Pulmonary artery endothelial cell (primary cell): ENCODE measurements at regions not wholly inside any gene's neighbourhood (a gene's known extent, or its start where the extent isn't known, plus 50 kb on each side); places are given as distances from the start of the nearest gene placed in this dataset.
"Not testable (repeated sequence)": the region's sequence is repeated elsewhere in the genome, so short reads cannot be mapped to it uniquely, and the experiment has no call there.

Source experiments
- DNase-seq: peaks from one replicate; pipeline ENCODE4 v3.0.0-alpha.2; 2011; ENCODE audit warnings: low read depth, low spot score

DNA sequence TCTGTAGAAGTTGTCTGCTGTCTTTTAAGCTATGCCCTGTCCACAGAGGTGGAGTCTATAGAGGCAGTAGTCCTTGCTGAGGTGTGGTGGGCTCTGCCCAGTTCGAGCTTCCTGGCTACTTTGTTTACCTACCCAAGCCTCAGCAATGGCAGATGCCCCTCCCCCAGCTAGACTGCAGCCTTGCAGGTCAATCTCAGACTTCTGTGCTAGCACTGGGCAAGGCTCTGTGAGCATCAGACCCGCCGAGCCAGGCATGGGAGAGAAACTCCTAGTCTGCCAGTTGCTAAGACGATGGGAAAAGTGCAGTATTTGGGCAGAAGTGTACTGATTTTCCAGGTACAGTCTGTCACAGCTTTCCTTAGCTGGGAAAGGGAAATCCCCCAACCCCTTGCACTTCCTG is 694.1 kb upstream of the CDH6 start:
- DNase-seq, result no peak

DNA sequence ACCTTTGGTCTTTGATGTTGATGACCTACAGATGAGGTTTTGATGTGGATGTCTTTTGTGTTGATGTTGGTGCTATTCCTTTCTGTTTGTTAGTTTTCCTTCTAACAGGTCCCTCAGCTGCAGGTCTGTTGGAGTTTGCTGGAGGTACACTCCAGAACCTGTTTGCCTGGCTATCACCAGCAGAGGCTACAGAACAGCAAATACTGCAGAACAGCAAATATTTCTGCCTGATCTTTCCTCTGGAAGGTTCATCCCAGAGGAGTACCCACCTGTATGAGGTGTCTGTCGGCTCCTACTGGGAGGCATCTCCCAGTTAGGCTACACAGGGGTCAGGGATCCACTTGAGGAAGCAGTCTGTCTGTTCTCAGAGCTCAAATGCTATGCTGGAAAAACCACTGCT is 694.5 kb upstream of the CDH6 start:
- no peak for DNase-seq

DNA sequence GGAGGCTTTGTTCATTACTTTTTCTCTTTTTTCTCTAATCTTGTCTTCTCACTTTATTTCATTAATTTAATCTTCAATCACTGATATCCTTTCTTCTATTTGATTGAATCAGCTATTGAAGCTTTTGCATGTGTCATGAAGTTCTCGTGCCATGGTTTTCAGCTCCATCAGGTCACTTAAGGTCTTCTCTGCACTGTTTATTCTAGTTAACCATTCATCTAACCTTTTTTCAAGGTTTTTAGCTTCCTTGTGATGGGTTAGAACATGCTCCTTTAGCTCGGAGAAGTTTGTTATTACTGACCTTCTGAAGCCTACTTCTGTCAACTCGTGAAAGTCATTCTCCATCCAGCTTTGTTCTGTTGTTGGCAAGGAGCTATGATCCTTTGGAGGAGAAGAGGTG is 695.0 kb upstream of the CDH6 start:
- DNase-seq, result not testable (repeated sequence)

DNA sequence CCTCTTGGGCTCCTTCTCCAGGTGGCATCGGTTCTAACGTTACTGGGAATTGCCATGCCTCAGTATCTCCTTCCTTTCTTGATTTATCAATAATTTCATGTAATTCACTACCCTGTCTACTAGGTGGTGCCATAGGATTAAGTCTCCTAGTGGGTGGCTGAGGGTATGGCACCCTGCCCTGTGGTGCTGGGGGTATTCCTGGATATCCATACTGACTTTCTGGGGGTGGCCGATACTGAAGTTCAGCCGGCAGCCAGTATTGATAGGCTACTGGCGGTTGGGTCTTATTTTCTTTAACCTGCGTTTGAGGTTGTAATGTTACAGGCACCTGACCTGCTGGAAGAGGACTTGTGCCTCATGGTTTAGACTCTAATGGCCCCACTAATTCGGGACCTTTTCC is 699.4 kb upstream of the CDH6 start:
- not testable (repeated sequence) for DNase-seq

DNA sequence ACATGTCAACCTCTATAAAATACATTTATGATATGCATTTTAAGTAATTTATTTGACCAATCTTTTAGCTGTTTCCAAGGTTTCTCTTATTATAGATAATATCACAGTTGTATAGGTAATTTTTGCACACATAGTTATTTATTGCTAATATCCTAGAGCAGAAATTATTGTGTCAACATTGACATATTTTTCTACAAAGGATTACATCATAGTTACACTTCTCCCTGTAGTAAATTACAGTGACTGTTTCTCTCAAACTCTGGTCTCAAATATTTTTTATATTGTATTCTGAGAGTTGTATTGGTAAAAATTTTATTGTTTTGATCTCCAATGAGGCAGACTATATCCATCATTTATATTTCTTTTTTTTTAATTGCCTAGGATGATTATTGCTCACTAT is 714.4 kb upstream of the CDH6 start:
- no peak for DNase-seq

DNA sequence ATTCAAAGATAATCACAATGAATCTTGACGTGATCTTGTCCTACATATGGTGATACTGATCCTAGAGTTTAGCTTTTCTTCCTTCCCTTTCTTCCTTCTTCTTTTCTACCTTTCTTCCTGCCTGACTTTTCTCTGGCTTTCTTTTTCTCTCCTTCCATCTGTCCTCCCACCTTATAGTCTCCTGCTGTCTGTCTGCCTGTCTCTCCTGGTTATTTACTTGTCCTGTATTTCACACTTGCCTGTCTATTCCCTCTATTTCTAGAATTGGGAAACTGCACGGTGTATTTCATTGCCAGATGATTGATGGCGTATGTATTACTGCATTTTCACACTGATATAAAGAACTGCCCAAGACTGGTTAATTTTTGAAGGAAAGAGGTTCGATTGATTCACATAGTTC is 718.1 kb upstream of the CDH6 start:
- no peak for DNase-seq

DNA sequence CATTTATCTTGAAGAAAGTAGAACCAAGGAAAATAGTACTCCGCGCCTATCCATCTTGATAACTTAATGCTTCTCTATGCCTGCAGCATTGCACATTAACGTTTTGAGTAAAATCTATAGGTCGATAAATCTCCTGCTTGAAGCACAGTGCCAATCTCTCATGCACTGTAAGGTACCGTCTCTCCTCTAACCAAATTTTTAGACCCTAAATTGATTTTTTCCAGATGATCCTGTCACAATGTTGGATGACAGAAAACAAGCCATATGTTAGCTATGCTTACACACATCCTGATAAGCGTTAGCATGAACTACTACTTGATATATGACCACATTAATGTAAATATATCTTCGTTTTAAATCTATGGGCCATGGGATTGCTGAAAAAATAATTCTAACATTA is 723.8 kb upstream of the CDH6 start:
- DNase-seq, result no peak

DNA sequence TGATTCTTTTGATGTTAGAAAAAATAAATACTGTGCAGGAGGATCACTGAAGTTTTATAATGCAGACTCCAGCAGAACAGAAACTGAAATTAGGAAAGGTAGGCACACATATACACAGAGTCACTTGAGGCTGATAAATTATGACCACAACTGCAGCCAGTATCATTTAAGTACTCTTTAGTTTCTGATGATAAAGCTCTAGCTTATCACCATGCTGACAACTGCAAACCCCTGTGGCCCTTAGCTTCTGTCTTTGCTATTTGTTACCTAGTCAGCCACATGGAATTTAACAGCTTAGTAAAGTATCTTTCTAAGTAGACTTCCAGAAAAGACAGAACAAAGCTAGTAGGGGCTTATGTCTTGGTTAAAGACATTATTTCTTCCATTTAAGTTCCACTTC is 734.8 kb upstream of the CDH6 start:
- no peak for DNase-seq

DNA sequence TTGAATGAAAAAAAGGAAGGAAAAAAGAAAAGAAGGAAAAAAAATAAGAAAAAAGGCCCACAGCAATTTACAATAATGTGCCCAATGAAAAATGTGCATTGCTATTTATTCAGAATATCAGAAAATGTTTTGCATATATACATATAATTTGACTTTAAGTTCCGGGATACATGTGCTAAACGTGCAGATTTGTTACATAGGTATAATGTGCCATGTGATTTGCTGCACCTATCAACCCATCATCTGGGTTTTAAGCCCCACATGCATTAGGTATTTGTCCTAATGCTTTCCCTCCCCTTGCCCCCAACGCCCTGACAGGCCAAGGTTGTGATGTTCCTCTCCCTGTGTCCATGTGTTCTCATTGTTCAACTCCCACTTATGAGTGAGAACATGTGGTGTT is 738.0 kb upstream of the CDH6 start:
- DNase-seq, result not testable (repeated sequence)

DNA sequence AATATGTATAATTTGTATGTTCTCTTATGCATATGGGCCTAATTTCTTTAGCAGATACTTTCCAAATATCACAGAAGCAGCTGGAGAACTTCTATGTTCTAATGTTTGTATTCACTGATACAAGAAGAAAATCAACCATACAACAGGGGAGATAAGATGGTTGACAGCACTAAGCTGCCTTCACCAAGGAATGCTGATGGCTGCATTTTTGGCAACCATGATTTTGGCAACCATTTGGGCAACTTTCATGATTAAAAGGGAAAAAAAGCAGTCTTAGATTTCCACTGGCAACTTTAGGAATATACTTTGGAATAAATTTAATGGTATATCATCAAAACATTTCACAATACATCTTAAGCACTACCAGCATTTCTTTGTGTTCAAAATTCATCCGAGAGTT is 740.3 kb upstream of the CDH6 start:
- DNase-seq, result no peak

DNA sequence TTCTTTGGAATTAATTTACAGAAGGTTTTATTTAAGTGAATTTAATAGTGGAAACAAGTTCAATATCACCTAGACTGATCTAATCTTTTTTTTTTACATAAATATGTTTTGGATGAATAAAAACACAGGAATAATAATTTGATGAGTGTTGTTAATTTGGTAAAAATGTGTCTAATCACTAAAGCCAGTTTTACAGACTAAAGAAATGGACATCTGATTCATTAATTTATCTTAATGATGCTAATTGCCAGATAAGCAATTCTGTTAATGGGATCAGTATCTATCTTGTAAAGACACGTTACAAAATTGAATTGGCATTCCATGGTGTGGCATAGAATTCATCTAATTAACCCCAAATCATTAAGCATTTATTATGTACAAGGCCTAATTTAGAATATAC is 743.3 kb upstream of the CDH6 start:
- no peak for DNase-seq

DNA sequence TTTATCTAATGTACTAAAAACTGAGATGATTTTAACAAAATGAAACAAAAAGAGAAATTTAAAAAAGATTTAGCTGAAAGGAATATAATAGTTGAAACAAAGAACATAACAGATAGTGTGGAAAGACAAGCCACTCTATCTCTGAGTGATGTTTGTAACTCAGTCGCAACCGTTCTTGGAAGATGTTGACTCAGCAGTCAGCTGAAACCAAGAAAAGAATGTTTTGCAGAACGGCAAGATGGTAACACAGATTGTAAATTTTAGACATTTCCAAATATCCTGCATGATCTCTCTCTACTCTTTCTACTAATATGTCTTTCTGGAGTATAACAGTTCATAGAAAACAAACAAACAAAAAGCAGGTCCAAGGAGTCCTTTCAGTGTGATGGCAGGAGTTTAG is 746.1 kb upstream of the CDH6 start:
- no peak for DNase-seq

DNA sequence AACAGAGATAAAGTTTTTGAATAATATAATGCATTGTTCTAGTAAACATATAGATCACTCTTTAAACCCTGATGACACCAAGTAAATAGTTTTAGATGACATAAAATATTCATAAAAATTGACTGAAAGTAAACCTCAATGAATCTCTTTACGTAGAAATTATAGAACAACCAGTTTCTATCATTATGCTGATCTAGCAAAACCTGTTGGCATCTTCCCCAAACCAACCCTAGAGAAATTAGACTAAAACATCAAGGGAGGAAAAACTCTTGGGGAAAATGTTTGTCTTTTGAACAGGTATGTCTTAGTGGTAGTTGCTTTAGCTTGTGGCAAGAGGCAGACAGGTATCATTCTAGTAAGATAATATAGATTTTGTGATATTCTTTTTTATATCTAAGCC is 747.0 kb upstream of the CDH6 start:
- no peak for DNase-seq

DNA sequence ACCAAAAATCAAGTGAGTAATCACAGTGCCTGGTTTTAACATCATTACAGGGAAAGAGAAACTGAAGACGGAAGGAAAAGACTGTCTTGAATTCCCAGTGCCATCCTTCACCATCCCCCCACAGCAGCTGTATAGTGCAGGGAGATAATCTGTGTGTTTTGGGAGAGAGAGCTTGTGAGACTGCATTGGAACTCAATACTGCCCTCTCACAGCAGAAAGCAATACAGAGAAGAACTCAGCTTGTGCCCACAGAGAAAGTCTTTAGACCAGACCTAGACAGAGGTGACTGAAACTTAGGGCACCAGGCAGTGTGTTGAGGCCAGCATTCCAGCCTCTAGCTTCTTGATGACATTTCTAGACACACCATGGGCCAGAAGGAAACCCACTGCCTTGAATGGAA is 754.7 kb upstream of the CDH6 start:
- no peak for DNase-seq

DNA sequence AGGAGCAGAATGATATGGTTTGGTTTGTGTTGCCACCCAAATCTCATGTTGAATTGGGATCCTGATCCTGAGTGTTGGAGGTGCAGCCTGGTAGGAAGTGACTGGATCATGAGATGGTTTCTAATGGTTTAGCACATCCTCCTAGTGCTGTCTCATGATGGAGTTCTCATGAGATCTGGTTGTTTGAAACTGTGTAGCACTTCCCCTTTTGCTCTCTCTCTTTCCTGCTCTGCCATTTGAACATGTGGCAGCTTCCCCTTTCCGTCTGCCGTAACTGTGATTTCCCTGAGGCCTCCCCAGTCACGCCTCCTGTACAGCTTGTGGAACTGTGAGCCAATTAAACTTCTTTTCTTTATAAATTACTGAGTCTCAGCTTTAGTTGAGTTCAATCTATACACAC is 756.8 kb upstream of the CDH6 start:
- DNase-seq, result no peak

DNA sequence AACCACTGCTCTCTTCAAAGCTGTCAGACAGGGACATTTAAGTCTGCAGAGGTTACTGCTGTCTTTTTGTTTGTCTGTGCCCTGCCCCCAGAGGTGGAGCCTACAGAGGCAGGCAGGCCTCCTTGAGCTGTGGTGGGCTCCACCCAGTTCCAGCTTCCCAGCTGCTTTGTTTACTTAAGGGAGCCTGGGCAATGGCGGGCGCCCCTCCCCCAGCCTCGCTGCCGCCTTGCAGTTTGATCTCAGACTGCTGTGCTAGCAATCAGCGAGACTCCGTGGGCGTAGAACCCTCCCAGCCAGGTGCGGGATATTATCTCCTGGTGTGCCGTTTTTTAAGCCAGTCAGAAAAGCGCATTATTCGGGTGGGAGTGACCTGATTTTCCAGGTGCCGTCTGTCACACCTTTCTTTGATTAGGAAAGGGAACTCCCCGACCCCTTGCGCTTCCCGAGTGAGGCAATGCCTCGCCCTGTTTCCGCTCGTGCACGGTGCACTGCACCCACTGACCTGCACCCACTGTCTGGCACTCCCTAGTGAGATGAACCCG is 764.5 kb upstream of the CDH6 start:
- DNase-seq, result not testable (repeated sequence)

DNA sequence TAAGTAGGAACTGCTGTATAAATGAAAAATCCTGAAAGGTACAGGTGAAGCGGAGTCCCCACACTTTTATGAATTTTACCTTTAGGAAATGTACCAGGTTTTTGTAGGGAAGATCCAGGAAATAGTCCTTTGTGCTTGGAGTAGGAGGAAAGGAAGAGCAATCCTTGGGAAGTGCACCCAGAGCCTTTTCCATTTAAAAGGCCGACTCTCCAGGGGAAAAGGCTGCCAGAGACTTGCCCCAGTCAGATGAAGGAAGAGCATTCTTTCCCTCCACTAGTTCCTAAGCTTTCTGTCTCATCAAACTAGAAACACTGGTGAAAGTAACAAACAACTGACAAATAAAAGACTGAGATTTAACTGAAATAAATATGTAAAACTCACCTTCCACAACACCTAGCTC is 779.4 kb upstream of the CDH6 start:
- DNase-seq, result no peak

DNA sequence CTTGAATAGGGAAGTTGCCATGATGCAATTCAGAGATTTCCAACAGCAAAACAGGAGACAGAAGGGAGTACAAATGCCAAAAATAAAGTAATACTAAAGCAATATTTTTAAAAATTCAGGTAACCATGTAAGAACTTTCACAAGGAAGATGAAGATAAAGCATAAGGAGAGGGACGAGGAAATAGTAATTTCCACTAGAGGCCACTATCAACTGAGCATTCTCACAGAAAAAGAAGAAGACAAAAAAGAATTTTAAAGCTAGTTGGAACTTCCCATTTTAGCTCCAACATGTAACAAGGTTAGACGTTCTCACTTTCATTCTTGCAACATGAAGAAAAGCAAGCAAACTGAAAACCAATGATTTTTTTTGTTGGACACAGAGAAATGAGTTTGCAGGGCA is 779.9 kb upstream of the CDH6 start:
- no peak for DNase-seq

DNA sequence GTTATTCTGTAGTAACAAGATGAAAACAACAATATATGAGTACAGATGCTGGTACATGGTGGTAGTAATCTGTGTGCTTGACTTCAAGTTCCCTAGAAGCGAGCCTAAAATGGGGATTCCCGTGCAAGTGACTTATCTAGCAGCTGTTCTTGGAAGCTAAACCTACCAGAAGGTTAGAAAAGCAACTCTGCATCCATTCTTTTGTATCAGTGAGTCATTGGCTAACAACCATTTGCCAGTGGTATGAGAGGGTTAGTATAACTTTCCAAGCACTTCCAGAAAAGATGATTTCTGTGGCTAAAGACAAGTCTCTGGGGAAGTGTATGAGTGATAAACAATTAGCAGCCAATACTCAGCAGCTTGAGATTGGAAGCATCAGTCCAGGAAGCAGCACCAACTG is 787.7 kb upstream of the CDH6 start:
- DNase-seq, result no peak

DNA sequence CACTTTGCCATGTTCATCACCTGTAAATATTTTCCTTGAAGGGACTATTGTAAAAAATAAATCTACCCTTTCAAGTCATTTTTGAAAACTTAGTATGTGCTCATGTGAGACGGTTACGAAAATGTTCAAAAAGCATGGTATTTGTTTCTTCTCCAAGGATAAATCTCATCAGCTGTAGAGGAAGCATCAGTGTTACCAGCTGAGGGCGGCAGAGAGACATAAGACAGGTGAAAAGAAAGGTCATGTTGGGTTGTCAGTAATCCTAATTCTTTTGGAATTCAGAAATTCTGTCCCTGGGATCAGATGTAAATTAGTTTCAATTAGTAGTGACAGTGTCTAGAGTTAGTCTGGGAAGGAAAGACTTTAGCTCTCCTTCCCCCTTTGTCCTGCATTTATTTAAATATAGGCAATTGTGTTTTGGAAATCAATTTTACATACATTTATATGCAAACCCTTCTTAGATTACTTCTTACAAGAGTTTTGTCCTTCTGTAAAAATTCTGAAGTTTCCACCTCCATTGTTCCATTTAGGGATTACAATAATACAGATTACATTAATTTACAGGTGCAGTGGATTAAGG is 791.9 kb upstream of the CDH6 start:
- DNase-seq, result no peak

DNA sequence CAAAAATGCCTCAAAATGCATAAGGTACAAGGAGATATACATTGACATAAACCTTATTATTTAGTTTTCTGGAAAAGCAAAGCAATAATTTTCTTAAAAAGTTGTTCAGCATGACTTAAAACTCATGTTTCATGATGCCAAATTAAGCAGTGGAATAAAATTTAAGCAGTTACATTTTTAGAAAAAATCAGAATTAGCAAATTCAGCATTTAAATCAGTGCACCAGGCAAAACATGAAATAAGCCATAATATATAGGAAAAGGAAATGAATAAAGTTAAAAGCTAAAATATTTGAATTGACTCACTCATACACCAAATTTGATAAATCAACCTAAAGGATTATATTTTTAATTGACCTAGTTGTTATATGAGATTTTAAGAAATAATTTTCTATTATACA is 795.1 kb upstream of the CDH6 start:
- no peak for DNase-seq

DNA sequence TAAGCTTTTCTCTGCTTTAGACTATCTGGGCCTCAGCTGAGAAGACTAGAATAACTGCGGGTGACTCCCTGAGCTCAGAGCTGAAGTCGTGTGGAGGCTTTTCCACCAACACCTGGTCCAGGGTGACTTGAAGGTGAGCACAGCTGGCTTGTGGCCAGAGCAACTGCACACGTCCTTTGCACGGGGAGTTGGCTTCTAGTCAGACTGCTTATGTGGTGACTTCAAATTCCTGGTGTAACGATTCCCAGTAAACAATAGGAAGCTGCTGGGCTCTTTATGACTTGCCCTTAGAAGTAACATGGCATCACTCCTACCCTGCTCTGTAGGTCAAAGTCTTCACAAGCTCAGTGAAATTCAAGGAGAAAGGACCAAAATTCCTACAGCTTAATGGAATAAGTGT is 800.6 kb upstream of the CDH6 start:
- DNase-seq, result no peak

DNA sequence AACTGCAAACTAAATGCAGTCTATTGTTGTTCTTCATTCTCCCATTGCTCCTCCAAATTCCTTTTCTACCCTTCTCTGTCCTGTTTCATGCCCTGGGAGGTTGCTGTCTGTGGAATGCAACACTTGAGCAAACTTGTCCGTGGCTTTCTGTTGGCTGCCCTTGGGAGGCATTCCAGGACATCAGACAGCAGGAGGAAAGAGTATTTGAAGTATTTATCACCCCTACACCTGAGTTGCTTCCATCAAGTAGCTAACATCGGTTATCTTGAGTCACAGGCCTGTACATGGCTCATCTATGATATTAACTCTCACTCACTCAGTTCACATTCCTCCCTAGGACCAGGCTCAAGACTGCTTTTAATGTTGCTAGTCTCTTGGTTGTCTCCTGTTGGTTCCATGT is 803.4 kb upstream of the CDH6 start:
- no peak for DNase-seq

DNA sequence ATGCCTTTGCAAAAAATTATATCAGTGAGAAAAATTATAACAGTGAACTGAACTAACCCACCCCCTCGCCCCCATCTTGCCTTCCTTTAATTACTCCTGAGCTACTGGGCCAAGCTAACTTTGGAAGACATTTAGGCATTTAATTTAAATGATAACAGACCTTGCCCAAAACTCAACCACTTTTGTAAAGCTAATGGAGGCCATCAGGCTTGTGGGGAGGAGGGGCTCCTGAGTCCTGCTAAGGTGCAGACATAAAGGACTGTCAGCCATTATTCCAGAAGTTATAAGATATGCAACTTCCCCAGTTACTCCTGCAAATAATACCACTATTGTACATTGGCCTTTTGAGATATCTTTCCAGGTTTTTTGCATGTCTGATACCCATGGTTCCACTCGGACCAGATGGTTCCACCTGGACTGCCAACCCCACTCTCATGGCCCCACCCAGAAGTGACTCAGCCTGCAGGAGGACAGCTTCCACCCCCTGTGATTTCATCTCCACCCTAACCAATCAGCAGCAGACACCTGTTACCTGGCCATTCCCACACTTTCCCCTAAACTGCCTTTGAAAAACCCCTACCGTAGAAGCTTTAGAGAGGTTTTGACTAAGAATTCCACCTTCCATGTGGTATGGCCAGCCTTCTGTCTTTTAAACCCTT is 805.4 kb upstream of the CDH6 start:
- DNase-seq, result no peak
